OCI-LY3 (cell line): ENCODE measurements at regions not wholly inside any gene's neighbourhood (a gene's known extent, or its start where the extent isn't known, plus 50 kb on each side); places are given as distances from the start of the nearest gene placed in this dataset.

Experiments used
- H2AFZ ChIP-seq: fragments of 200-600, 300-600 bp; shearing (Covaris generic); 2 replicates; pipeline ENCODE4 v1.6.0; 2014; ENCODE audit warnings: antibody characterized with exemption, low read depth, low read length
- H3K27ac ChIP-seq: fragments of 200-600, 300-600 bp; sonication (generic); 2 replicates; pipeline ENCODE4 v1.5.1; 2014; ENCODE audit warnings: mild to moderate bottlenecking, low read length, moderate library complexity, mixed read lengths
- H3K27me3 ChIP-seq: fragments of 200-600, 300-600 bp; sonication (generic); 2 replicates; pipeline ENCODE4 v1.6.1; 2014; ENCODE audit warnings: low read depth, low read length, mixed read lengths
- H3K36me3 ChIP-seq: fragments of 200-600, 300-600 bp; sonication (generic); replicated peaks from 2 replicates; pipeline ENCODE3; 2014; ENCODE audit warnings: low read depth, low read length, mixed read lengths
- H3K4me1 ChIP-seq: fragments of 300-600, 200-600 bp; sonication (generic); 2 replicates; pipeline ENCODE4 v1.6.1; 2014; ENCODE audit warnings: low read length, mixed read lengths
- H3K4me2 ChIP-seq: fragments of 200-600, 300-600 bp; sonication (generic); 2 replicates; pipeline ENCODE4 v1.6.1; 2014; ENCODE audit warnings: low read length, mixed read lengths
- H3K4me3 ChIP-seq: fragments of 300-600, 200-600 bp; sonication (generic); 2 replicates; pipeline ENCODE4 v1.5.1; 2014; ENCODE audit warnings: antibody characterized with exemption, mild to moderate bottlenecking, low read length, moderate library complexity
- H3K79me2 ChIP-seq: fragments of 300-600, 200-600 bp; shearing (Covaris generic); 2 replicates; pipeline ENCODE4 v1.6.1; 2014; ENCODE audit warnings: mild to moderate bottlenecking, low read length, mixed read lengths
- H3K9ac ChIP-seq: fragments of 300-600, 200-600 bp; shearing (Covaris generic); 2 replicates; pipeline ENCODE4 v1.6.0; 2014; ENCODE audit warnings: mild to moderate bottlenecking, low read length, moderate library complexity
- H3K9me3 ChIP-seq: fragments of 200-600, 300-600 bp; shearing (Covaris generic); 2 replicates; pipeline ENCODE4 v1.6.1; 2014; ENCODE audit warnings: low read length, mixed read lengths; ENCODE audit not compliant: insufficient read depth
- H4K20me1 ChIP-seq: fragments of 200-600, 300-600 bp; sonication (generic); 2 replicates; pipeline ENCODE4 v1.6.1; 2016; ENCODE audit warnings: low read length, mixed read lengths; ENCODE audit not compliant: insufficient read depth
- EZH2phosphoT487 ChIP-seq: fragments of 200-600 bp; shearing (Covaris generic); IDR thresholded peaks from 2 replicates; pipeline ENCODE4 v1.6.1; 2018; ENCODE audit warnings: antibody characterized with exemption, mixed run types, low read depth
- TF ChIP-seq, protein P1 (sequence below): fragments of 200-600, 300-600 bp; sonication (generic); IDR thresholded peaks from 2 replicates; pipeline ENCODE4 v1.5.1; 2014; ENCODE audit warnings: antibody characterized with exemption, low read length, low read depth

DNA sequence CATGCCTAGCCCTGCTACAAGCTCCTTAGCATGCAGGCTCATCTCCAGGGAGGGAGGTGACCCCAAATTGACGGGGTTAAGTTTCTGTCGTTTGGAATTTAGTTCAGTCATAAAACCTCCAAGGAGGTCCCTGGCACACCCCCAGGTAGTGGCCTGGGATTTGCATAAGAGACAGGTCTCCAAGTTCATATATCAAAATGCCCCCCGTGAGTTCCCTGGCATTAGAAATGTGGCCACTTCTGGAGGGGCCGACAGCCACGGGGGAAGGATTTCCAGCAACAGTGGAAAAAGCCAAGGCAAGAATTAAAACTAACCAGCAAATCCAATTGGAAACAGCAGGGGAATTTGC lies 228.8 kb downstream of the BCL11B start:
- no peaks in the 10 kb centered on the region for H3K79me2 ChIP-seq
- H3K9me3 ChIP-seq, result no peaks in the 10 kb centered on the region
- H3K27me3 ChIP-seq, result no peaks in the 10 kb centered on the region
- H3K27ac ChIP-seq, result no peak overlapping the region
- no peak overlapping the region for H3K4me3 ChIP-seq
- H4K20me1 ChIP-seq, result no peaks in the 10 kb centered on the region
- H3K36me3 ChIP-seq, result no peaks in the 10 kb centered on the region
- no peak overlapping the region for H3K9ac ChIP-seq
- no peak overlapping the region for H3K4me2 ChIP-seq
- no peak overlapping the region for H2AFZ ChIP-seq
- no peaks in the 10 kb centered on the region for H3K4me1 ChIP-seq
- TF ChIP-seq EZH2phosphoT487, result no peak
- TF ChIP-seq, protein P1, sequence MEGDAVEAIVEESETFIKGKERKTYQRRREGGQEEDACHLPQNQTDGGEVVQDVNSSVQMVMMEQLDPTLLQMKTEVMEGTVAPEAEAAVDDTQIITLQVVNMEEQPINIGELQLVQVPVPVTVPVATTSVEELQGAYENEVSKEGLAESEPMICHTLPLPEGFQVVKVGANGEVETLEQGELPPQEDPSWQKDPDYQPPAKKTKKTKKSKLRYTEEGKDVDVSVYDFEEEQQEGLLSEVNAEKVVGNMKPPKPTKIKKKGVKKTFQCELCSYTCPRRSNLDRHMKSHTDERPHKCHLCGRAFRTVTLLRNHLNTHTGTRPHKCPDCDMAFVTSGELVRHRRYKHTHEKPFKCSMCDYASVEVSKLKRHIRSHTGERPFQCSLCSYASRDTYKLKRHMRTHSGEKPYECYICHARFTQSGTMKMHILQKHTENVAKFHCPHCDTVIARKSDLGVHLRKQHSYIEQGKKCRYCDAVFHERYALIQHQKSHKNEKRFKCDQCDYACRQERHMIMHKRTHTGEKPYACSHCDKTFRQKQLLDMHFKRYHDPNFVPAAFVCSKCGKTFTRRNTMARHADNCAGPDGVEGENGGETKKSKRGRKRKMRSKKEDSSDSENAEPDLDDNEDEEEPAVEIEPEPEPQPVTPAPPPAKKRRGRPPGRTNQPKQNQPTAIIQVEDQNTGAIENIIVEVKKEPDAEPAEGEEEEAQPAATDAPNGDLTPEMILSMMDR, result no peak

DNA sequence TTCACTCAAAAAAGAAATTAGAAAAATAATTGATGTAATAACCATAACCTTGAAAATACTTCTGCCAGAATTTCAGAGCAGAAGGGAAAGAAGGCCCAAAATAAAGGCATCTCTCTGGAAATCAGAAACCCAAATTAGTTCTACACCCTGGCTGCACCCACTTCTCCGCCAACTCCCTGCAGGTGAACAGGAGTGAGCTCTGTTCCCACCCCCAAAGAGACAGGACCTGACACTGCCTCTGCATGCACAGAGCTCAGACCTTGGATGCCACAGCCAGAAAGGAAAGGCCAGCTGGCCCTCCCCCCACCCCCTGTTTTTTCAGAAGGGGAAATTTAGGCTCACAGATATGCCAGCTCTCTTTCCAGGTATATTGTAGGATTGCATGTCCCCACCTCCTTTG lies 228.2 kb downstream of the BCL11B start:
- Histone ChIP-seq H4K20me1 (no peaks in the 10 kb centered on the region), H3K27ac (no peak overlapping the region), H3K27me3 (no peaks in the 10 kb centered on the region), H3K36me3 (no peaks in the 10 kb centered on the region), H3K79me2 (no peaks in the 10 kb centered on the region), H3K4me2 (no peak overlapping the region), H3K9me3 (no peaks in the 10 kb centered on the region), H3K4me3 (no peak overlapping the region), H2AFZ (no peak overlapping the region), H3K9ac (no peak overlapping the region), H3K4me1 (no peaks in the 10 kb centered on the region)
- TF ChIP-seq, protein P1, result no peak
- TF ChIP-seq EZH2phosphoT487, result no peak

DNA sequence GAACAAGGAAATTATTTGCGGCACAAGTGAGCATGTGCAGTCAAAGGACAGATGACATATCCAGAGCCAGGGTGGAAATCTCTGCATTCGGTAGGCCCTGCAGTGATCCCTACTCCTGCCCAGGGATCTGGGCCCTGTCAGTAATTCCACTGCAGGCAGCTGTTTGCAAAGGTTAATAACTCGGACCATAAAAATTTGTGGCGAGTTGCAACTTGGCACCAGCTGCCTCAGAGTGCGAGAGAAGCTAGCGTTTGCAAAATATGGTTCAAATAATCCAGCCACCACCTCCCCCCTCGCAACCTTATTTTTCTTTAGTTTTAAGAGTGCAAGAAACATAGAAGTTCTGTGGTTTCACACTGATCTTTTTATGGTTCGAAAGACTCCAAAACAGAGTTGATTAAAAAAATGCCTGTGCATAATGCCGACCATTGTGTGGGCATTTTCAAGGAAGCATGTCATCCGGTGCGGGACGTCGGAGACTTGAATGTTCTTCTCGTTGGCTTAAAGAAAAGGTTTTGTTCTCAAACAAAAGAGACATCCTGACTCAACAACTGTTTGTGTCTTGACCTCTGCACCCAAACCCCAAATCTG lies 224.5 kb downstream of the BCL11B start:
- no peaks in the 10 kb centered on the region for H3K4me1 ChIP-seq
- peaks cover 5% of the 10 kb centered on the region for H3K9me3 ChIP-seq
- no peaks in the 10 kb centered on the region for H4K20me1 ChIP-seq
- no peak overlapping the region for H3K9ac ChIP-seq
- H3K27ac ChIP-seq, result no peak overlapping the region
- TF ChIP-seq EZH2phosphoT487, result no peak
- TF ChIP-seq, protein P1, result no peak
- no peaks in the 10 kb centered on the region for H3K79me2 ChIP-seq
- no peak overlapping the region for H3K4me2 ChIP-seq
- H3K27me3 ChIP-seq, result no peaks in the 10 kb centered on the region
- H2AFZ ChIP-seq, result no peak overlapping the region
- no peak overlapping the region for H3K4me3 ChIP-seq
- no peaks in the 10 kb centered on the region for H3K36me3 ChIP-seq

DNA sequence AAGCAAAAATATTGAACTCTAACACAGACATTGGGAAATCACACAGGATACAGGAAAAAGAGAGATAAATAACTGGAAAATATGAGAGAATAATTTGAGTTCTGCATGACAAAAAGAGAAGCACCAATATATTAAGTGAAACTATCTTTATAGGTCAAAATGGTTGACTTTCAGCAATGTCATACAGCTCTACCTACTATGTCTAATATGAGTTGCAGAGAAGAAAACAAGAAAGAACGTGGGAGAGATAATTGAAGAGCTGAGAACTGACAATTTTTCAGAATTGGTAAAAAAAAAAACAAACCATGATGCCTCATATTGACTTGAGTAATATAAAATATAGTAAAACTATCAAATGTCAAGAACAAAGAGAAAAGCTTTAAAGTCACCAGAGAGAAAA lies 221.7 kb downstream of the BCL11B start:
- H3K4me2 ChIP-seq, result no peak overlapping the region
- no peaks in the 10 kb centered on the region for H3K27me3 ChIP-seq
- no peak overlapping the region for H3K9ac ChIP-seq
- TF ChIP-seq, protein P1, result no peak
- no peak for TF ChIP-seq EZH2phosphoT487
- H3K4me3 ChIP-seq, result no peak overlapping the region
- no peaks in the 10 kb centered on the region for H3K4me1 ChIP-seq
- no peak overlapping the region for H2AFZ ChIP-seq
- no peak overlapping the region for H3K27ac ChIP-seq
- no peaks in the 10 kb centered on the region for H3K79me2 ChIP-seq
- H3K36me3 ChIP-seq, result no peaks in the 10 kb centered on the region
- H4K20me1 ChIP-seq, result no peaks in the 10 kb centered on the region
- H3K9me3 ChIP-seq, result peaks cover 9% of the 10 kb centered on the region
